ENCODE measurements at regions not wholly inside any gene's neighbourhood (a gene's known extent, or its start where the extent isn't known, plus 50 kb on each side); places are given as distances from the start of the nearest gene placed in this dataset.

- Mint-ChIP-seq H3K4me3 (no peak overlapping the region), H3K27ac (no peak overlapping the region), H3K36me3 (no peaks in the 10 kb centered on the region), H3K9me3 (no peaks in the 10 kb centered on the region), H3K4me1 (no peaks in the 10 kb centered on the region)
- no peak for ATAC-seq
- DNase-seq (ENCODE audit: low spot score in 2 of 2), result no peak
These were observed 556.1 kb downstream of the BCL11A start for GRCh38 chr2:59997371-59997770.

- DNase-seq (ENCODE audit: low spot score in 2 of 2) (no peak), ATAC-seq (no peak)
- H3K4me1 Mint-ChIP-seq, result no peaks in the 10 kb centered on the region
- H3K9me3 Mint-ChIP-seq, result no peaks in the 10 kb centered on the region
- H3K36me3 Mint-ChIP-seq, result no peaks in the 10 kb centered on the region
- H3K4me3 Mint-ChIP-seq, result no peak overlapping the region
- H3K27ac Mint-ChIP-seq, result no peak overlapping the region
These were observed 556.6 kb downstream of the BCL11A start for GRCh38 chr2:59996855-59997254.

GRCh38 chr2:59993726-59994125 is 559.7 kb downstream of the BCL11A start:
- H3K27ac Mint-ChIP-seq, result no peak overlapping the region
- H3K4me3 Mint-ChIP-seq, result no peak overlapping the region
- no peaks in the 10 kb centered on the region for H3K4me1 Mint-ChIP-seq
- H3K36me3 Mint-ChIP-seq, result no peaks in the 10 kb centered on the region
- peaks cover 4% of the 10 kb centered on the region for H3K9me3 Mint-ChIP-seq
- DNase-seq (ENCODE audit: low spot score in 2 of 2), result no peak
- ATAC-seq, result no peak

GRCh38 chr2:59988341-59988740 is 565.1 kb downstream of the BCL11A start:
- peaks cover 6% of the 10 kb centered on the region for H3K9me3 Mint-ChIP-seq
- H3K4me1 Mint-ChIP-seq, result no peaks in the 10 kb centered on the region
- DNase-seq (ENCODE audit: low spot score in 2 of 2) (no peak), ATAC-seq (no peak)
- no peaks in the 10 kb centered on the region for H3K36me3 Mint-ChIP-seq
- H3K4me3 Mint-ChIP-seq, result no peak overlapping the region
- H3K27ac Mint-ChIP-seq, result no peak overlapping the region

GRCh38 chr2:59986511-59986910 is 566.9 kb downstream of the BCL11A start:
- Mint-ChIP-seq H3K4me1 (no peaks in the 10 kb centered on the region), H3K4me3 (no peak overlapping the region), H3K27ac (no peak overlapping the region), H3K9me3 (peaks cover 3% of the 10 kb centered on the region), H3K36me3 (no peaks in the 10 kb centered on the region)
- ATAC-seq (no peak), DNase-seq (ENCODE audit: low spot score in 2 of 2) (no peak)

GRCh38 chr2:59985923-59986322 is 567.5 kb downstream of the BCL11A start:
- Mint-ChIP-seq H3K36me3 (no peaks in the 10 kb centered on the region), H3K27ac (no peak overlapping the region)
- ATAC-seq, result no peak

GRCh38 chr2:59974051-59974766 is 579.2 kb downstream of the BCL11A start:
- no peak overlapping the region for H3K27ac Mint-ChIP-seq
- DNase-seq (ENCODE audit: low spot score in 2 of 2), result no peak
- H3K36me3 Mint-ChIP-seq, result no peaks in the 10 kb centered on the region
- H3K4me1 Mint-ChIP-seq, result no peaks in the 10 kb centered on the region
- no peak overlapping the region for H3K4me3 Mint-ChIP-seq
- ATAC-seq, result no peak
- peaks cover 3% of the 10 kb centered on the region for H3K9me3 Mint-ChIP-seq

More at GRCh38 chr2:59985923-59986322, 567.5 kb downstream of the BCL11A start:
- Mint-ChIP-seq H3K4me3 (no peak overlapping the region), H3K4me1 (no peaks in the 10 kb centered on the region), H3K9me3 (peaks cover 3% of the 10 kb centered on the region)
- DNase-seq (ENCODE audit: low spot score in 2 of 2), result no peak

GRCh38 chr2:59969161-59969560 is 584.3 kb downstream of the BCL11A start:
- no peaks in the 10 kb centered on the region for H3K36me3 Mint-ChIP-seq
- no peak overlapping the region for H3K4me3 Mint-ChIP-seq
- no peak overlapping the region for H3K27ac Mint-ChIP-seq
- H3K9me3 Mint-ChIP-seq, result peaks cover 4% of the 10 kb centered on the region
- H3K4me1 Mint-ChIP-seq, result no peaks in the 10 kb centered on the region
- DNase-seq (ENCODE audit: low spot score in 2 of 2) (no peak), ATAC-seq (no peak)

- Mint-ChIP-seq H3K36me3 (no peaks in the 10 kb centered on the region), H3K4me1 (no peaks in the 10 kb centered on the region), H3K9me3 (peaks cover 4% of the 10 kb centered on the region), H3K4me3 (no peak overlapping the region), H3K27ac (no peak overlapping the region)
- ATAC-seq (no peak), DNase-seq (ENCODE audit: low spot score in 2 of 2) (no peak)
These were observed 585.0 kb downstream of the BCL11A start for GRCh38 chr2:59968441-59968840.

- ATAC-seq (no peak), DNase-seq (ENCODE audit: low spot score in 2 of 2) (no peak)
- H3K4me3 Mint-ChIP-seq, result no peak overlapping the region
- no peaks in the 10 kb centered on the region for H3K36me3 Mint-ChIP-seq
- no peaks in the 10 kb centered on the region for H3K4me1 Mint-ChIP-seq
- H3K27ac Mint-ChIP-seq, result no peak overlapping the region
- H3K9me3 Mint-ChIP-seq, result peaks cover 4% of the 10 kb centered on the region
These were observed 585.8 kb downstream of the BCL11A start for GRCh38 chr2:59967691-59968090.

GRCh38 chr2:59963157-59963556 is 590.3 kb downstream of the BCL11A start:
- Mint-ChIP-seq H3K9me3 (peaks cover 4% of the 10 kb centered on the region), H3K36me3 (no peaks in the 10 kb centered on the region), H3K27ac (no peak overlapping the region), H3K4me3 (no peak overlapping the region), H3K4me1 (no peaks in the 10 kb centered on the region)
- ATAC-seq (no peak), DNase-seq (ENCODE audit: low spot score in 2 of 2) (no peak)

GRCh38 chr2:59961746-59962145 is 591.7 kb downstream of the BCL11A start:
- no peaks in the 10 kb centered on the region for H3K4me1 Mint-ChIP-seq
- no peak overlapping the region for H3K4me3 Mint-ChIP-seq
- H3K9me3 Mint-ChIP-seq, result peaks cover 2% of the 10 kb centered on the region
- ATAC-seq (no peak), DNase-seq (ENCODE audit: low spot score in 2 of 2) (no peak)
- no peak overlapping the region for H3K27ac Mint-ChIP-seq
- no peaks in the 10 kb centered on the region for H3K36me3 Mint-ChIP-seq

GRCh38 chr2:59959944-59960343 is 593.5 kb downstream of the BCL11A start:
- Mint-ChIP-seq H3K9me3 (peaks cover 3% of the 10 kb centered on the region), H3K27ac (no peak overlapping the region), H3K4me1 (no peaks in the 10 kb centered on the region), H3K4me3 (no peak overlapping the region), H3K36me3 (no peaks in the 10 kb centered on the region)
- ATAC-seq (no peak), DNase-seq (ENCODE audit: low spot score in 2 of 2) (no peak)

- Mint-ChIP-seq H3K4me3 (no peak overlapping the region), H3K4me1 (no peaks in the 10 kb centered on the region), H3K27ac (no peak overlapping the region), H3K36me3 (no peaks in the 10 kb centered on the region), H3K9me3 (peaks cover 8% of the 10 kb centered on the region)
- ATAC-seq, result no peak
- no peak for DNase-seq (ENCODE audit: low spot score in 2 of 2)
These were observed 596.0 kb downstream of the BCL11A start for GRCh38 chr2:59957504-59957903.

GRCh38 chr2:59956981-59957380 is 596.5 kb downstream of the BCL11A start:
- Mint-ChIP-seq H3K9me3 (peaks cover 11% of the 10 kb centered on the region), H3K36me3 (no peaks in the 10 kb centered on the region), H3K27ac (no peak overlapping the region), H3K4me1 (no peaks in the 10 kb centered on the region), H3K4me3 (no peak overlapping the region)
- DNase-seq (ENCODE audit: low spot score in 2 of 2) (no peak), ATAC-seq (no peak)

GRCh38 chr2:59947917-59948541 is 605.4 kb downstream of the BCL11A start:
- no peak overlapping the region for H3K27ac Mint-ChIP-seq
- no peaks in the 10 kb centered on the region for H3K36me3 Mint-ChIP-seq
- H3K4me1 Mint-ChIP-seq, result no peaks in the 10 kb centered on the region
- H3K9me3 Mint-ChIP-seq, result peaks cover 4% of the 10 kb centered on the region
- DNase-seq (ENCODE audit: low spot score in 2 of 2) (no peak), ATAC-seq (no peak)
- no peak overlapping the region for H3K4me3 Mint-ChIP-seq
